ENCODE measurements at regions not wholly inside any gene's neighbourhood (a gene's known extent, or its start where the extent isn't known, plus 50 kb on each side); places are given as distances from the start of the nearest gene placed in this dataset.
"Not testable (repeated sequence)": the region's sequence is repeated elsewhere in the genome, so short reads cannot be mapped to it uniquely, and the experiment has no call there.

GRCh38 chrX:76643590-76643989 lies 216.1 kb downstream of the MAGEE1 start:
- H3K9ac ChIP-seq (replicated peaks; ENCODE audit: extremely low read depth, insufficient read depth, low read length), result no peak overlapping the region
- dilution Hi-C loops (cut with MboI; ENCODE audit: extremely low pct_ligation_motif_present, low sequenced_read_pairs), result no loop called here
- BruUV-seq (replicated peaks), result no TSS peak
- H3K4me2 ChIP-seq (ENCODE audit: insufficient read depth, low read length), result no peak overlapping the region
- ChIA-PET POLR2A (no interaction called here), CTCF (no interaction called here)
- H3K9me1 ChIP-seq (replicated peaks; ENCODE audit: control insufficient read depth, extremely low read depth, insufficient read depth, low read length), result no peaks in the 10 kb centered on the region
- H3K9me3 ChIP-seq (replicated peaks; ENCODE audit: control insufficient read depth, insufficient read depth, low read length), result no peaks in the 10 kb centered on the region
- TF ChIP-seq FOS (IDR thresholded peaks at IDR 0.05; ENCODE audit: borderline replicate concordance, insufficient read depth, low read length) (no peak), MYC (IDR thresholded peaks at IDR 0.05; ENCODE audit: low read depth, low read length) (no peak), GATA2 (IDR thresholded peaks at IDR 0.05; ENCODE audit: insufficient read depth, insufficient read length, low read depth, low read length) (no peak), JUN (IDR thresholded peaks at IDR 0.05; ENCODE audit: borderline replicate concordance, insufficient read depth, insufficient read length, low read depth) (no peak), MAX (IDR thresholded peaks at IDR 0.05; ENCODE audit: insufficient read depth, insufficient read length) (no peak), EZH2 (IDR thresholded peaks at IDR 0.05; ENCODE audit: borderline replicate concordance, low read depth, low read length, severe bottlenecking) (no peak), POLR2A (IDR thresholded peaks at IDR 0.05; ENCODE audit: low read depth, low read length) (no peak), POLR2AphosphoS5 (IDR thresholded peaks at IDR 0.05; ENCODE audit: insufficient read depth, low read depth, low read length) (no peak)
- TF ChIP-seq, protein P1, sequence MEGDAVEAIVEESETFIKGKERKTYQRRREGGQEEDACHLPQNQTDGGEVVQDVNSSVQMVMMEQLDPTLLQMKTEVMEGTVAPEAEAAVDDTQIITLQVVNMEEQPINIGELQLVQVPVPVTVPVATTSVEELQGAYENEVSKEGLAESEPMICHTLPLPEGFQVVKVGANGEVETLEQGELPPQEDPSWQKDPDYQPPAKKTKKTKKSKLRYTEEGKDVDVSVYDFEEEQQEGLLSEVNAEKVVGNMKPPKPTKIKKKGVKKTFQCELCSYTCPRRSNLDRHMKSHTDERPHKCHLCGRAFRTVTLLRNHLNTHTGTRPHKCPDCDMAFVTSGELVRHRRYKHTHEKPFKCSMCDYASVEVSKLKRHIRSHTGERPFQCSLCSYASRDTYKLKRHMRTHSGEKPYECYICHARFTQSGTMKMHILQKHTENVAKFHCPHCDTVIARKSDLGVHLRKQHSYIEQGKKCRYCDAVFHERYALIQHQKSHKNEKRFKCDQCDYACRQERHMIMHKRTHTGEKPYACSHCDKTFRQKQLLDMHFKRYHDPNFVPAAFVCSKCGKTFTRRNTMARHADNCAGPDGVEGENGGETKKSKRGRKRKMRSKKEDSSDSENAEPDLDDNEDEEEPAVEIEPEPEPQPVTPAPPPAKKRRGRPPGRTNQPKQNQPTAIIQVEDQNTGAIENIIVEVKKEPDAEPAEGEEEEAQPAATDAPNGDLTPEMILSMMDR (IDR thresholded peaks at IDR 0.05; ENCODE audit: extremely low read depth in 1 of 2, insufficient read depth in 1 of 2, low read depth in 1 of 2, low read length in 2 of 2), result no peak
- intact Hi-C loops (cut with micrococcal nuclease), result no loop called here
- H3K4me3 ChIP-seq (replicated peaks in 1 of 3; ENCODE audit: insufficient read depth in 1 of 3, low read depth in 1 of 3, low read length in 3 of 3), result no peak overlapping the region
- no peaks in the 10 kb centered on the region for H4K20me1 ChIP-seq (replicated peaks; ENCODE audit: control insufficient read depth, extremely low read depth, insufficient read depth, low read length)
- no peaks in the 10 kb centered on the region for H3K36me3 ChIP-seq (ENCODE audit: control insufficient read depth in 2 of 2, extremely low read depth in 1 of 2, insufficient read depth in 2 of 2, low read length in 2 of 2)
- DNase-seq (ENCODE audit: low read depth, low spot score), result no peak
- no peak for FAIRE-seq
- no peaks in the 10 kb centered on the region for H3K79me2 ChIP-seq (ENCODE audit: control insufficient read depth, insufficient read depth, low read length)
- no peak overlapping the region for H2AFZ ChIP-seq (ENCODE audit: low read depth, low read length)
- no peaks in the 10 kb centered on the region for H3K4me1 ChIP-seq (ENCODE audit: control insufficient read depth, extremely low read depth, insufficient read depth, low read length)
- H3K27ac ChIP-seq (ENCODE audit: insufficient read depth, low read depth, low read length), result no peak overlapping the region
- no peaks in the 10 kb centered on the region for H3K27me3 ChIP-seq (ENCODE audit: control insufficient read depth in 2 of 2, insufficient read depth in 2 of 2, low read length in 2 of 2)

DNA sequence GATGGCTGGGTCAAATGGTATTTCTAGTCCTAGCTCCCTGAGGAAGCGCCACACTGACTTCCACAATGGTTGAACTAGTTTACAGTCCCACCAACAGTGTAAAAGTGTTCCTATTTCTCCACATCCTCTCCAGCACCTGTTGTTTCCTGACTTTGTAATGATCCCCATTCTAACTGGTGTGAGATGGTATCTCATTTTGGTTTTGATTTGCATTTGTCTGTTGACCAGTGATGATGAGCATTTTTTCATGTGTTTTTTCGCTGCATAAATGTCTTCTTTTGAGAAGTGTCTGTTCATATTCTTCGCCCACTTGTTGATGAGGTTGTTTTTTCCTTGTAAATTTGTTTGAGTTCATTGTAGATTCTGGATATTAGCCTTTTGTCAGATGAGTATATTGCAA lies 223.9 kb downstream of the MAGEE1 start:
- CTCF ChIA-PET; H2AFZ ChIP-seq (ENCODE audit: low read depth, low read length); FAIRE-seq; dilution Hi-C loops (cut with MboI; ENCODE audit: extremely low pct_ligation_motif_present, low sequenced_read_pairs); intact Hi-C loops (cut with micrococcal nuclease); H3K9me3 ChIP-seq (replicated peaks; ENCODE audit: control insufficient read depth, insufficient read depth, low read length); H3K79me2 ChIP-seq (ENCODE audit: control insufficient read depth, insufficient read depth, low read length); H3K4me1 ChIP-seq (ENCODE audit: control insufficient read depth, extremely low read depth, insufficient read depth, low read length); H3K9me1 ChIP-seq (replicated peaks; ENCODE audit: control insufficient read depth, extremely low read depth, insufficient read depth, low read length); H3K4me2 ChIP-seq (ENCODE audit: insufficient read depth, low read length); H4K20me1 ChIP-seq (replicated peaks; ENCODE audit: control insufficient read depth, extremely low read depth, insufficient read depth, low read length); DNase-seq (ENCODE audit: low read depth, low spot score); POLR2A ChIA-PET; H3K36me3 ChIP-seq (ENCODE audit: control insufficient read depth in 2 of 2, extremely low read depth in 1 of 2, insufficient read depth in 2 of 2, low read length in 2 of 2); H3K9ac ChIP-seq (replicated peaks; ENCODE audit: extremely low read depth, insufficient read depth, low read length); H3K4me3 ChIP-seq (replicated peaks in 1 of 3; ENCODE audit: insufficient read depth in 1 of 3, low read depth in 1 of 3, low read length in 3 of 3); H3K27me3 ChIP-seq (ENCODE audit: control insufficient read depth in 2 of 2, insufficient read depth in 2 of 2, low read length in 2 of 2); BruUV-seq (replicated peaks); H3K27ac ChIP-seq (ENCODE audit: insufficient read depth, low read depth, low read length): not testable (repeated sequence)

Measured in endothelial cell of umbilical vein (primary cell).